HFFc6 (cell line): ENCODE measurements at regions not wholly inside any gene's neighbourhood (a gene's known extent, or its start where the extent isn't known, plus 50 kb on each side); places are given as distances from the start of the nearest gene placed in this dataset.

ENCODE experiments used
- DNase-seq: peaks from one replicate; pipeline ENCODE4 v3.0.0-alpha.2; 2018
- H3K27ac Mint-ChIP-seq: 2 replicates; pipeline ENCODE4 v1.8.0; 2020; ENCODE audit warnings: mild to moderate bottlenecking, mixed read lengths
- H3K27me3 Mint-ChIP-seq: 2 replicates; pipeline ENCODE4 v1.8.0; 2021; ENCODE audit warnings: mild to moderate bottlenecking, moderate library complexity, mixed read lengths; ENCODE audit not compliant: insufficient read depth
- H3K36me3 Mint-ChIP-seq: 2 replicates; pipeline ENCODE4 v1.8.0; 2021; ENCODE audit warnings: low read depth, mixed read lengths
- H3K4me1 Mint-ChIP-seq: 2 replicates; pipeline ENCODE4 v1.8.0; 2020; ENCODE audit warnings: low read depth, mixed read lengths
- H3K4me3 Mint-ChIP-seq: 2 replicates; pipeline ENCODE4 v1.8.0; 2020; ENCODE audit warnings: mild to moderate bottlenecking, moderate library complexity, mixed read lengths
- H3K9me3 Mint-ChIP-seq: 2 replicates; pipeline ENCODE4 v1.8.0; 2020; ENCODE audit warnings: mild to moderate bottlenecking, mixed read lengths
- CTCF ChIP-seq: fragments of 200-600 bp; sonication (generic); IDR thresholded peaks from 2 replicates; pipeline ENCODE4 v1.5.0; 2021; ENCODE audit warnings: antibody characterized with exemption, mild to moderate bottlenecking

- Mint-ChIP-seq H3K9me3 (peaks cover 75% of the 10 kb centered on the region), H3K27ac (no peak overlapping the region), H3K4me3 (no peak overlapping the region), H3K36me3 (peaks cover 2% of the 10 kb centered on the region; the same call in 1 of the 2 replicates), H3K4me1 (no peaks in the 10 kb centered on the region), H3K27me3 (no peaks in the 10 kb centered on the region)
- no peak for DNase-seq
- no peak for TF ChIP-seq CTCF
Measured at GRCh38 chr10:85061401-85061800, 733.0 kb downstream of the CCSER2 start.

DNA sequence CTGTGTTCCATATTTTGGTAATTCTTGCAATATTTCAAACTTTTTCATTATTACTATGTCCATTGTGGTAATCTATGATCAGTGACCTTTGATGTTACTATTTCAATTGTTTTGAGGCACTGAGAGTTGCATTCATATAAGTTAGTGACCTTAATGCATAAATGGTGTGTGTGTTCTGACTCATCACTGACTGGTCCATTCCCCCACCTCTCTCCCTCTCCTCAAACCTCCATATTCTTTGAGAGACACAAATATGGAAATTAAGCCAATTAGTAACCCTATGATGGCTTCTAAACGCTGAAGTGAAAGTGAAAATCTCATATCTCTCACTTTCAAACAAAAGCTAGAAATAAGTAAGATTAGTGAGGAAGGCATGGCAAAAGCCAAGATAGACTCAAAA, 739.6 kb downstream of the CCSER2 start:
- H3K4me3 Mint-ChIP-seq = no peak overlapping the region
- peaks cover 54% of the 10 kb centered on the region for H3K9me3 Mint-ChIP-seq
- no peaks in the 10 kb centered on the region for H3K4me1 Mint-ChIP-seq
- TF ChIP-seq CTCF = no peak
- no peaks in the 10 kb centered on the region for H3K36me3 Mint-ChIP-seq
- no peaks in the 10 kb centered on the region for H3K27me3 Mint-ChIP-seq
- no peak for DNase-seq
- H3K27ac Mint-ChIP-seq = no peak overlapping the region

- peaks cover 14% of the 10 kb centered on the region for H3K9me3 Mint-ChIP-seq
- no peak overlapping the region for H3K4me3 Mint-ChIP-seq
- H3K36me3 Mint-ChIP-seq = no peaks in the 10 kb centered on the region
- no peak for TF ChIP-seq CTCF
- DNase-seq = no peak
- no peaks in the 10 kb centered on the region for H3K27me3 Mint-ChIP-seq
- H3K4me1 Mint-ChIP-seq = no peaks in the 10 kb centered on the region
- no peak overlapping the region for H3K27ac Mint-ChIP-seq
Measured at GRCh38 chr10:85080934-85081333, 752.5 kb downstream of the CCSER2 start.

DNA sequence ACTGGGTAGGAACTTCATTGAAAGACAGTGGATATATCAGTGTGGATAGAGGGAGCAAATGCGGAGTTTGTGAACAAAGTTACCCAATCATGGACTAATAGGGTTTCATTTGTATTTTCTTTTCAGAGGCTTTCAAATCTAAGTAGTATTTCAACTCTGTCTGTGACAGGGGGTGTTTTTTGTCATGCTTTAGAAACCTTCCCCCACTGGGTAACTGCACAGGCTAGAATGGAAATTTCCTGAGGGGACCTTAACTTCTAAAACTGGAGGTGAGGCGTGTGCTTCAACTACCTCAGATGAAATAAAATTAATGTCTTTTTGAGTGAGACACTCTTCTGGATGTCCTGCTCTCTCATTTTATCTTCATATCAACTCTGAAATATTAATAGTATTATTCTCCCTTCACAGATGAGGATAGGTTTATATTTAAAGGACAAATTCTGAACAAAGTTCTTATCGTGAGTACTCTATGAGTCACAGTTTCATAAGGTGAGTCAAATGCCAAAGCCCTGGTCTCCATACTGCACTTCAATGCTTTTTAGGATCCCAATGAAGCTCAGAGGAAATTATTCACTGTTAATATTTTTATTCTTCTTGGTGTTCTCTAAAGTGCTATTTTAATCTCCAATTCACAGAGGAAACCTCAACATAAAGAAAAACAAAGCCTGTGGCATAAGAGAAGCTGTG, 770.6 kb downstream of the CCSER2 start:
- no peak for TF ChIP-seq CTCF
- Mint-ChIP-seq H3K27ac (no peak overlapping the region), H3K36me3 (peaks cover 6% of the 10 kb centered on the region; the same call in 1 of the 2 replicates), H3K4me3 (no peak overlapping the region), H3K27me3 (no peaks in the 10 kb centered on the region), H3K9me3 (peaks cover 46% of the 10 kb centered on the region), H3K4me1 (no peaks in the 10 kb centered on the region)
- DNase-seq = no peak

- TF ChIP-seq CTCF = no peak
- H3K27me3 Mint-ChIP-seq = no peaks in the 10 kb centered on the region
- H3K27ac Mint-ChIP-seq = no peak overlapping the region
- DNase-seq = no peak
- H3K4me1 Mint-ChIP-seq = no peaks in the 10 kb centered on the region
- peaks cover 53% of the 10 kb centered on the region for H3K9me3 Mint-ChIP-seq
- peaks cover 6% of the 10 kb centered on the region; the same call in 1 of the 2 replicates for H3K36me3 Mint-ChIP-seq
- no peak overlapping the region for H3K4me3 Mint-ChIP-seq
Measured at GRCh38 chr10:85100495-85100894, 772.1 kb downstream of the CCSER2 start.
